Pancreas (tissue), 10 donors: ENCODE measurements at regions not wholly inside any gene's neighbourhood (a gene's known extent, or its start where the extent isn't known, plus 50 kb on each side); places are given as distances from the start of the nearest gene placed in this dataset.

Experiments
- ATAC-seq, 4 donors: fragments of 200-7000 bp; cut with Tn5 transposase; one replicate each; pipeline versions ENCODE4 v1.8.0 to v1.9.1; 2020; ENCODE audit warnings: mild to moderate bottlenecking in 4 of 4, moderate library complexity in 4 of 4
- DNase-seq, 6 donors: peaks; one replicate each; pipeline ENCODE4 v3.0.0-alpha.2; 2020
- FAIRE-seq: peaks from 2 replicates; lab custom pipeline; 2012; peaks lifted over from hg19 to GRCh38; lab: Jason Lieb, UNC
- H3K27ac ChIP-seq, 4 donors: fragments of 200-600 bp; sonication (generic); 1 replicate in 3 of 4; 2 replicates in 1 of 4; pipeline versions ENCODE4 v1.5.0 to v1.8.0; 2020
- H3K27me3 ChIP-seq, 4 donors: fragments of 200-600 bp; one replicate each; pipeline ENCODE4 v1.8.0; 2021
- H3K36me3 ChIP-seq, 3 donors: fragments of 200-600 bp; sonication (generic) in 1 of 3; one replicate each; pipeline versions ENCODE4 v1.5.0 to v1.8.0; 2020 to 2021
- H3K4me1 ChIP-seq, 3 donors: fragments of 200-600 bp; one replicate each; pipeline ENCODE4 v1.8.0; 2021
- H3K4me3 ChIP-seq, 4 donors: fragments of 200-600 bp; sonication (generic) in 2 of 4; one replicate each; pipeline versions ENCODE4 v1.5.0 to v1.8.0; 2020 to 2021
- H3K9me3 ChIP-seq, 4 donors: fragments of 200-600 bp; one replicate each; pipeline ENCODE4 v1.8.0; 2021
- WGBS, 2 donors: extraction: QIAGEN DNeasy Blood & Tissue Kit; methylation state at CpG; one replicate each; pipeline ENCODE4 v1.1.7; 2013; 5-methylcytosine and 5-hydroxymethylcytosine counted together
- intact Hi-C, 3 donors: fragments of 100-400 bp; cut with DNase I; formaldehyde crosslinking; loops; one replicate each; pipeline versions ENCODE4 v1.11.1 to v1.14.2; 2022
- TF ChIP-seq, protein P1 (sequence below), 4 donors: fragments of 200-600 bp; sonication (generic) in 3 of 4; IDR thresholded peaks; one replicate each; pipeline versions ENCODE4 v1.5.0 to v1.8.0; 2021; ENCODE audit warnings: antibody characterized with exemption in 4 of 4
- donor health status: healthy with polysubstance abuse.
- donor health status: DM: no; HTN: no; CAD: no; lungs with moderate emphysema.
- donor health status: DM: no; HTN: no; CAD: no.
- donor health status: control.
- donor health status: control.
- donor health status: Bipolar disorder and iron deficiency.
- donor health status: DM: yes; HTN: yes; CAD: no.
- donor health status: DM: no; HTN: no; CAD: no.
- donor health status: DM: no; HTN: no; CAD: no.
- donor health status: DM: yes; HTN: yes; CAD: no.

DNA sequence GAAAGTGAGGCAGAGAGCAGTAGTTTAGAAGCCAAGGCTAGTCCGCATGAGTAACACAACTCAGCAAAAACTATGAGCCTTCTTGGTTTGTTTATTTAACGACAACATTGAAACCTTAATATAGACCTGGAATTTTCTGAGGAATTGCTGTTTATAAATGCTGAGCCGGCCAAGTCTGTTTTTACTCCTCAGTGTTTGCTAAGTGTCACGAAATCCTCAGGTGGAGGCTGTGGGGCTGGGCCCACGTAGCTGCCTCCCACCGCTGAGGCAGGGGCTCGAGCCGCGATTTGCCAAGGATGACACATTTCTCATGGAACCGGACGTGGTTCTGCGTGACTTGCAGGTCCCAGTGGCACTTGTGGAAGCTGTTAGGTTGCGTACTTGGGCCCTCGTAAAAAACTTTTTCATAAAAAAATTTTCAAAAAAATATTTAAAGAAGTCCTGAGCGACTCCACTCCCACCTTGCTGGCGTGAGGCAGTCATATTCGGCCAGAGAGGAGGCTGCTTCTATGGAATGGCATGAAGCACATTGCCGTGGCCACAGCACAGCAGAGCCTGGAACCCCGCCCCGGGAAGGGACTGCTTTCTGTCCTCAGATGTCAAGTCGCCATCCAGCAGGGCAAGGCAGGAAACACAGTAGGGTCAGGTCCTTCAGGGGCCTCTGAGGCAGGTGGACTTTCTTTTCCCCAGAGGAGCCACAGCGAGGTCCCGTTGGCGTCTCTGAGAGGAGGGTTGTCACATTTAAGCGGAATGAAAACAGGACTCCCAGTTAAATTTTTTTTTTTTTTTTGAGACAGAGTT lies 64.8 kb upstream of the PCSK6 start:
- Histone ChIP-seq H3K4me3 (no peak overlapping the region), H3K27me3 (no peaks in the 10 kb centered on the region), H3K27ac (no peak overlapping the region), H3K4me1 (no peaks in the 10 kb centered on the region), H3K36me3 (no peaks in the 10 kb centered on the region), H3K9me3 (no peaks in the 10 kb centered on the region)
- TF ChIP-seq, protein P1, sequence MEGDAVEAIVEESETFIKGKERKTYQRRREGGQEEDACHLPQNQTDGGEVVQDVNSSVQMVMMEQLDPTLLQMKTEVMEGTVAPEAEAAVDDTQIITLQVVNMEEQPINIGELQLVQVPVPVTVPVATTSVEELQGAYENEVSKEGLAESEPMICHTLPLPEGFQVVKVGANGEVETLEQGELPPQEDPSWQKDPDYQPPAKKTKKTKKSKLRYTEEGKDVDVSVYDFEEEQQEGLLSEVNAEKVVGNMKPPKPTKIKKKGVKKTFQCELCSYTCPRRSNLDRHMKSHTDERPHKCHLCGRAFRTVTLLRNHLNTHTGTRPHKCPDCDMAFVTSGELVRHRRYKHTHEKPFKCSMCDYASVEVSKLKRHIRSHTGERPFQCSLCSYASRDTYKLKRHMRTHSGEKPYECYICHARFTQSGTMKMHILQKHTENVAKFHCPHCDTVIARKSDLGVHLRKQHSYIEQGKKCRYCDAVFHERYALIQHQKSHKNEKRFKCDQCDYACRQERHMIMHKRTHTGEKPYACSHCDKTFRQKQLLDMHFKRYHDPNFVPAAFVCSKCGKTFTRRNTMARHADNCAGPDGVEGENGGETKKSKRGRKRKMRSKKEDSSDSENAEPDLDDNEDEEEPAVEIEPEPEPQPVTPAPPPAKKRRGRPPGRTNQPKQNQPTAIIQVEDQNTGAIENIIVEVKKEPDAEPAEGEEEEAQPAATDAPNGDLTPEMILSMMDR (IDR thresholded peaks at IDR 0.05) = no peak
- intact Hi-C loops = no loop called here
- FAIRE-seq = no peak
- no peak for ATAC-seq
- no peak for DNase-seq
- 82% methylated on average over 25 of the region's 25 CpGs for WGBS, 2 donors

DNA sequence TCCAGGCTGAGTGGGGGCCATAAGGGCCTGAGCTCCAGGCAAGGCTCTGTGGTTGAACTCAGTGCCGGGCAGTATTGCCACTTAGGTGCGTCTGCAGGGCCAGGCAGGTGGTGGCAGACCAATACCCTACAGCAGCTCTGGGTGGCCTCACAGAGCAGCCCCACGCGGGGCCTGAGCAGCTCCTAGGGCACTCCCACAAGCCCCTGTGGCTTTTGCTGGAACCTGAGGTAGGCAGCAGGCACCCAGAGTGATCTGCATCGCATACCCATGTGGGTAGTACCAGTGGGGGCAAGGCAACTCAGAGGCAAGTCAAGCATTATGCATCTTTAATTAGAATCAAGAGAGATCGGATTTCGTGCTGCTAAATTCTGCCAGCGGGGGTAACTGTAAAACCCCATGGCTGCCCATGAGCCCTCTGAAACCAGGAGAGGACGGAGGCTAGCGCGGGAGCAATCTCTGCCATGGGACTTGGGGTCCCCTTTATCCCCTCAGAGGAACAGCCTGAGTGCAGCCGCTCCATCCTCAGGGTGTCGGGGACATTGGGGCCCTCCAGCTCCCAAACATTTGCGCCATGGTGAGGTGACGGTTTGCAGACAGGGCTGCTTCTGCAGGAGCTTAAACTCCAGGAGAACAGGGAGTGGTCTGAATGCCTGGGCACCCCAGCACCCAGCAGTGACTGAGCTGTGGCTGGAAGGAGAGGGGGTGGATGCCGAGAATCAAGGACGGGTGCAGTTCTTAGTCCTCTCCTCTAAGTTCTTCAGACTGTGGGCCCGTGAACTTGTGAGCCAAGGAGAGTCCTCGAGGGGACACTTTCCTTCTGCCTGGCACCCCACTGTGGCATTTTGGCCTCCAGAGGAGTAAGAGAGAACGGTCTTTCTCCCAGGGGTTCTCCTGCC lies 62.4 kb upstream of the PCSK6 start:
- TF ChIP-seq, protein P1 (IDR thresholded peaks at IDR 0.05) = no peak
- intact Hi-C loops = no loop called here
- Histone ChIP-seq H3K4me3 (no peak overlapping the region), H3K36me3 (no peaks in the 10 kb centered on the region), H3K4me1 (no peaks in the 10 kb centered on the region), H3K9me3 (no peaks in the 10 kb centered on the region), H3K27ac (no peak overlapping the region), H3K27me3 (peaks cover 0 to 5% (median 0%) of the 10 kb centered on the region in 4 donors)
- DNase-seq (no peak), ATAC-seq (no peak), FAIRE-seq (no peak)
- WGBS, 2 donors = 86 to 91% methylated on average over 20 of the region's 20 CpGs

DNA sequence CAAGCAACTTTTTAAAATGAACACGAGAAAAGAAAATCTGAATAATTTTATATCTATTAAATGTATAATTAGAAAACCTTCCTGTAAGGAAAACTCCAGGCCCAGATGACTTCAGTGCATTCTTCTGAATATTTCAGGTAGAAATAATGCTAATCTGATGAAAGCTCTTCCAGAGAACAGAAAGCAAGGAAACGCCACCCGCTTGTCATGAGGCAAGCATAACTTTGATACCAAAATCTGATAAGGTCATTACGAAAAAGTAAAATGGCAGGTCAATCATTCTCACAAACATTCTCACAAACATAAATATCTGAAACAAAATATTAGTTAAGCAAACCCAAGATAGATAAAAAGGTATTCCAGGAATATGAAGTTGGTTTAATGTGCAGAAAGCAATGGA lies 60.6 kb upstream of the PCSK6 start:
- TF ChIP-seq, protein P1 (IDR thresholded peaks at IDR 0.05) = no peak
- no peak for FAIRE-seq
- H3K27ac ChIP-seq = no peak overlapping the region
- no peak for ATAC-seq
- H3K9me3 ChIP-seq = no peaks in the 10 kb centered on the region
- intact Hi-C loops = no loop called here
- no peaks in the 10 kb centered on the region for H3K36me3 ChIP-seq
- H3K4me3 ChIP-seq = no peak overlapping the region
- no peak for DNase-seq
- no peaks in the 10 kb centered on the region for H3K4me1 ChIP-seq
- peaks cover 0 to 5% (median 0%) of the 10 kb centered on the region in 4 donors for H3K27me3 ChIP-seq
- 42 to 45% methylated on average over 4 of the region's 4 CpGs for WGBS, 2 donors

DNA sequence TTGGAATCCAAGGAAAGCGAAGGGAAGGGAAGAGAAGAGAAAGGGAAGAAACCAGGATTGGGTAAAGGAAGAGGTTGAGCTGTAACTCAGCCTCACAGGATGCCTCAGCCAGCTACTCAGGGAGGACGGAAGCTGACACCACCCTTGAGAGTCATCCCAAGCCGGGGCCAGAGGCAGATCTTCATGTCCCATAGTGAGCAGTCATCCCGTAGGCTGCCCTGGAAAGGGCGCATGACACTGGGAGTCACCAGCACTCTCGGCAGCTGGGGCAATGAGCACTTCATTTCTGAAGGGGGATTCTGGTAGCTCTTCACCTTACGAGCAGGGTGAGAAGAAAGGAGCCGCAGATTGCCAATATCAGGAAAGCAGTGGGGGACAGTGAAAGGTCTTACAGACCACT lies 60.1 kb upstream of the PCSK6 start:
- no peak overlapping the region for H3K4me3 ChIP-seq
- H3K4me1 ChIP-seq = no peaks in the 10 kb centered on the region
- FAIRE-seq (no peak), DNase-seq (no peak), ATAC-seq (no peak)
- H3K36me3 ChIP-seq = no peaks in the 10 kb centered on the region
- WGBS, 2 donors = 83 to 84% methylated on average over 8 of the region's 8 CpGs
- intact Hi-C loops = no loop called here
- TF ChIP-seq, protein P1 (IDR thresholded peaks at IDR 0.05) = no peak
- H3K9me3 ChIP-seq = no peaks in the 10 kb centered on the region
- H3K27me3 ChIP-seq = peaks cover 0 to 5% (median 0%) of the 10 kb centered on the region in 4 donors
- no peak overlapping the region for H3K27ac ChIP-seq
